ENCODE measurements at regions not wholly inside any gene's neighbourhood (a gene's known extent, or its start where the extent isn't known, plus 50 kb on each side); places are given as distances from the start of the nearest gene placed in this dataset.

GRCh38 chr6:74976026-74976425 is 229.8 kb downstream of the COL12A1 start:
- no peak overlapping the region for H2AFZ ChIP-seq
- no peak overlapping the region for H3K4me2 ChIP-seq
- no peaks in the 10 kb centered on the region for H3K4me1 Mint-ChIP-seq
- H3K27ac ChIP-seq (ENCODE audit: low read depth): no peak overlapping the region
- H3K27me3 Mint-ChIP-seq (ENCODE audit: insufficient read depth, low read depth, poor library complexity): no peaks in the 10 kb centered on the region
- H3K27me3 ChIP-seq (ENCODE audit: insufficient read depth): no peaks in the 10 kb centered on the region
- H3K4me3 Mint-ChIP-seq: no peak overlapping the region
- no peak overlapping the region for H3K27ac Mint-ChIP-seq
- ATAC-seq (no peak), DNase-seq (ENCODE audit: low spot score) (no peak)
- no peaks in the 10 kb centered on the region for H3K9me3 Mint-ChIP-seq
- H3K36me3 Mint-ChIP-seq (ENCODE audit: low read depth): no peaks in the 10 kb centered on the region
- H3K79me2 ChIP-seq (replicated peaks; ENCODE audit: insufficient read depth): no peaks in the 10 kb centered on the region
- no peak for TF ChIP-seq POLR2AphosphoS5 (IDR thresholded peaks at IDR 0.05; ENCODE audit: low read depth)
- no peak for TF ChIP-seq JUNB (IDR thresholded peaks at IDR 0.05; ENCODE audit: unreplicated experiment)
- TF ChIP-seq CTCF (conservative IDR thresholded peaks at IDR 0.05; ENCODE audit: low read depth in 2 of 2): no peak
- TF ChIP-seq, protein P1, sequence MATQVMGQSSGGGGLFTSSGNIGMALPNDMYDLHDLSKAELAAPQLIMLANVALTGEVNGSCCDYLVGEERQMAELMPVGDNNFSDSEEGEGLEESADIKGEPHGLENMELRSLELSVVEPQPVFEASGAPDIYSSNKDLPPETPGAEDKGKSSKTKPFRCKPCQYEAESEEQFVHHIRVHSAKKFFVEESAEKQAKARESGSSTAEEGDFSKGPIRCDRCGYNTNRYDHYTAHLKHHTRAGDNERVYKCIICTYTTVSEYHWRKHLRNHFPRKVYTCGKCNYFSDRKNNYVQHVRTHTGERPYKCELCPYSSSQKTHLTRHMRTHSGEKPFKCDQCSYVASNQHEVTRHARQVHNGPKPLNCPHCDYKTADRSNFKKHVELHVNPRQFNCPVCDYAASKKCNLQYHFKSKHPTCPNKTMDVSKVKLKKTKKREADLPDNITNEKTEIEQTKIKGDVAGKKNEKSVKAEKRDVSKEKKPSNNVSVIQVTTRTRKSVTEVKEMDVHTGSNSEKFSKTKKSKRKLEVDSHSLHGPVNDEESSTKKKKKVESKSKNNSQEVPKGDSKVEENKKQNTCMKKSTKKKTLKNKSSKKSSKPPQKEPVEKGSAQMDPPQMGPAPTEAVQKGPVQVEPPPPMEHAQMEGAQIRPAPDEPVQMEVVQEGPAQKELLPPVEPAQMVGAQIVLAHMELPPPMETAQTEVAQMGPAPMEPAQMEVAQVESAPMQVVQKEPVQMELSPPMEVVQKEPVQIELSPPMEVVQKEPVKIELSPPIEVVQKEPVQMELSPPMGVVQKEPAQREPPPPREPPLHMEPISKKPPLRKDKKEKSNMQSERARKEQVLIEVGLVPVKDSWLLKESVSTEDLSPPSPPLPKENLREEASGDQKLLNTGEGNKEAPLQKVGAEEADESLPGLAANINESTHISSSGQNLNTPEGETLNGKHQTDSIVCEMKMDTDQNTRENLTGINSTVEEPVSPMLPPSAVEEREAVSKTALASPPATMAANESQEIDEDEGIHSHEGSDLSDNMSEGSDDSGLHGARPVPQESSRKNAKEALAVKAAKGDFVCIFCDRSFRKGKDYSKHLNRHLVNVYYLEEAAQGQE (IDR thresholded peaks at IDR 0.05; ENCODE audit: unreplicated experiment): no peak
- H3F3A ChIP-seq (replicated peaks; ENCODE audit: low read depth): no peaks in the 10 kb centered on the region
- H4K20me1 ChIP-seq (replicated peaks; ENCODE audit: insufficient read depth): no peaks in the 10 kb centered on the region
- no peaks in the 10 kb centered on the region for H3K36me3 ChIP-seq (ENCODE audit: insufficient read depth)
- H3K9me2 ChIP-seq (ENCODE audit: insufficient read depth): 0 out of 2 replicates have a peak, but pooled peaks cover 3% of the 10 kb centered on the region
- H3K4me3 ChIP-seq: no peak overlapping the region
- no peaks in the 10 kb centered on the region for H3K4me1 ChIP-seq (ENCODE audit: insufficient read depth)

DNA sequence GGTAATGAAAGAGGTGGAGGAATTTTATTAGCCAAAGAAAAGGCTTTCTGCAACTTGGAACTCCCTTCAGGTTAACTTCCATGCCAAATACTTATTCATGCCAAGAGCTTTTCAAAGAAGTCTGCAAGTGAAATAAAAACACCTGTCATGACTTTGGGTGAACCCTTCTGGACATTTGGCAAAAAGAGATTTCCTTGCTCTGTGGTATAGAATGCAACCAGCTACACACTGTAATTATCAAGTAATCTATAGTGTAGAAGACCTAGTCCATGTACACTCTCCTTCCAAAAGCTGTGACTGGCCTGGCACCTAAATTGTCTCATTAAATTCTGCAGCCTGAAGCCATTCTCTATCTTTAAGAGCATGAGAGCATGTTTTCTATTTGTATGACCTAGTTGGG is 232.3 kb downstream of the COL12A1 start:
- no peaks in the 10 kb centered on the region for H3K36me3 Mint-ChIP-seq (ENCODE audit: low read depth)
- H3K4me3 Mint-ChIP-seq: no peak overlapping the region
- Histone ChIP-seq H3K36me3 (ENCODE audit: insufficient read depth) (no peaks in the 10 kb centered on the region), H3K4me1 (ENCODE audit: insufficient read depth) (no peaks in the 10 kb centered on the region), H3F3A (replicated peaks; ENCODE audit: low read depth) (no peaks in the 10 kb centered on the region), H3K27ac (ENCODE audit: low read depth) (no peak overlapping the region), H3K4me3 (no peak overlapping the region), H3K79me2 (replicated peaks; ENCODE audit: insufficient read depth) (no peaks in the 10 kb centered on the region), H3K27me3 (ENCODE audit: insufficient read depth) (no peaks in the 10 kb centered on the region), H3K9me2 (ENCODE audit: insufficient read depth) (0 out of 2 replicates have a peak, but pooled peaks cover 3% of the 10 kb centered on the region), H4K20me1 (replicated peaks; ENCODE audit: insufficient read depth) (no peaks in the 10 kb centered on the region), H3K4me2 (no peak overlapping the region), H2AFZ (no peak overlapping the region)
- H3K27ac Mint-ChIP-seq: no peak overlapping the region
- ATAC-seq (no peak), DNase-seq (ENCODE audit: low spot score) (no peak)
- H3K4me1 Mint-ChIP-seq: no peaks in the 10 kb centered on the region
- no peaks in the 10 kb centered on the region for H3K9me3 Mint-ChIP-seq
- H3K27me3 Mint-ChIP-seq (ENCODE audit: insufficient read depth, low read depth, poor library complexity): no peaks in the 10 kb centered on the region
- TF ChIP-seq JUNB (IDR thresholded peaks at IDR 0.05; ENCODE audit: unreplicated experiment) (no peak), ZNF331 (CRISPR knock-in tag; IDR thresholded peaks at IDR 0.05; ENCODE audit: low read depth) (no peak), ZNF462 (CRISPR knock-in tag; IDR thresholded peaks at IDR 0.05) (no peak), POLR2AphosphoS5 (IDR thresholded peaks at IDR 0.05; ENCODE audit: low read depth) (no peak), NANOG (IDR thresholded peaks at IDR 0.05; ENCODE audit: borderline replicate concordance) (no peak), ETS1 (IDR thresholded peaks at IDR 0.05) (no peak), STAT1 (IDR thresholded peaks at IDR 0.05; ENCODE audit: unreplicated experiment) (no peak)

All from GM23338 (cell line).